ENCODE measurements at regions not wholly inside any gene's neighbourhood (a gene's known extent, or its start where the extent isn't known, plus 50 kb on each side); places are given as distances from the start of the nearest gene placed in this dataset.

DNA sequence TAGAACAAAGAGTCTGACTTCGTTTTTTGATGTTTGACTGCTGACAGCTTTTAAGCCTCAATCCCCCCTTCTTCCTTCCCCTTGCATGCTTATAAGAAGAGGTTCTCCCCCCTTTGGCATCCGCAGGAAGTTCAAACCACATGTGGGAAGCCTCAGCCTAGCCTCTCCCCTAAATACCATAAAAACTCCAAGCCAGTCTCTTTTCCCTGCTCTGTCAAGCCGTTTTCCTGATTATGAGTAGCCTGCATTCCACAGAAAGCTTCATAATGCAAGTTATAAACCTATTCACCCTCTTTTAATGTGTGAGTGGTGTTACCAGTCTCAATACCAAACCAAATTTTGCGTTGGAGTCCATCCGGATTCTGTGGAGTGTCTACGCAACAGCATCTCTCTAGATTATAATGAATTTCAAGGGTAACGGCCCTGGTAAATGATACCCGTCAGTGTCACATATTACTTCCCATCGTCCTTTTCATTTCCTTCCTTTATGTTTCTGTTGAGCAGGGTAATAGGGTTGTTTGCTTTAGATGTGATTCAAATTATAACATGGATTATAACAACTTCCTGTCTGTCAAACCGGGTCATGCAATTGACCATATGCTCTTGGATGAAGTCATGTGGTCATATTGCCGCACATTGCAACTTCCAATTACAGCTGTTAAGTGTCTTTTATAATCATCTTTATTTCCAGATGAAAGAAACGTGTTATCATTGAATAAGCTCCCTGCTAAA, 717.5 kb downstream of the RWDD3 start:
- DNase-seq, result no peak
- Mint-ChIP-seq H3K27ac (ENCODE audit: unreplicated experiment) (no peak overlapping the region), H3K4me1 (ENCODE audit: low read depth, unreplicated experiment) (peaks cover 24% of the 10 kb centered on the region), H3K36me3 (ENCODE audit: unreplicated experiment) (no peaks in the 10 kb centered on the region), H3K9me3 (ENCODE audit: unreplicated experiment) (peaks cover 4% of the 10 kb centered on the region), H3K27me3 (ENCODE audit: unreplicated experiment) (no peaks in the 10 kb centered on the region), H3K4me3 (ENCODE audit: unreplicated experiment) (no peak overlapping the region)
- TF ChIP-seq, protein P1, sequence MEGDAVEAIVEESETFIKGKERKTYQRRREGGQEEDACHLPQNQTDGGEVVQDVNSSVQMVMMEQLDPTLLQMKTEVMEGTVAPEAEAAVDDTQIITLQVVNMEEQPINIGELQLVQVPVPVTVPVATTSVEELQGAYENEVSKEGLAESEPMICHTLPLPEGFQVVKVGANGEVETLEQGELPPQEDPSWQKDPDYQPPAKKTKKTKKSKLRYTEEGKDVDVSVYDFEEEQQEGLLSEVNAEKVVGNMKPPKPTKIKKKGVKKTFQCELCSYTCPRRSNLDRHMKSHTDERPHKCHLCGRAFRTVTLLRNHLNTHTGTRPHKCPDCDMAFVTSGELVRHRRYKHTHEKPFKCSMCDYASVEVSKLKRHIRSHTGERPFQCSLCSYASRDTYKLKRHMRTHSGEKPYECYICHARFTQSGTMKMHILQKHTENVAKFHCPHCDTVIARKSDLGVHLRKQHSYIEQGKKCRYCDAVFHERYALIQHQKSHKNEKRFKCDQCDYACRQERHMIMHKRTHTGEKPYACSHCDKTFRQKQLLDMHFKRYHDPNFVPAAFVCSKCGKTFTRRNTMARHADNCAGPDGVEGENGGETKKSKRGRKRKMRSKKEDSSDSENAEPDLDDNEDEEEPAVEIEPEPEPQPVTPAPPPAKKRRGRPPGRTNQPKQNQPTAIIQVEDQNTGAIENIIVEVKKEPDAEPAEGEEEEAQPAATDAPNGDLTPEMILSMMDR (IDR thresholded peaks at IDR 0.05; ENCODE audit: partially characterized antibody, unreplicated experiment), result no peak

DNA sequence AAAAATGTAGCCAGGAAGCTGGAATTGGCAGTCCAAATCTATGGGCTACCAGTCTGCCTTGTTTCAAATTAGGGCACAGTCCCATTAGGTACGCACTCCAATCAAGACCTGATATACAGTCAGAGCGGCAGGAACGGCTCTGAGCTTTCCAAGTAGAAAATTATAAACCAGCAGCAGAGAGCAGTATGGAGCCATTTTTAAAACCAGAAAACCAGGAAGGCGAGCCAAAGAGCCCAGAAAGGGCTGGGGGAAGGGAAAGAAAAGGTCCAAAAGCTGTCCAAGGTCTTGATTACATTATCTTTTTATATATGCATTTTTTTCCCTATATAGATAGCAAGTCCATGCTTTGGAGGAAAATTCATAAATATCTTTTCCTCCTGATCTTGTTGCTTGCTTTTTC, 719.0 kb downstream of the RWDD3 start:
- Mint-ChIP-seq H3K27me3 (ENCODE audit: unreplicated experiment) (no peaks in the 10 kb centered on the region), H3K4me1 (ENCODE audit: low read depth, unreplicated experiment) (peaks cover 23% of the 10 kb centered on the region), H3K9me3 (ENCODE audit: unreplicated experiment) (peaks cover 4% of the 10 kb centered on the region), H3K27ac (ENCODE audit: unreplicated experiment) (peak overlapping the region; percentile 45), H3K36me3 (ENCODE audit: unreplicated experiment) (no peaks in the 10 kb centered on the region), H3K4me3 (ENCODE audit: unreplicated experiment) (no peak overlapping the region)
- no peak for DNase-seq
- TF ChIP-seq, protein P1 (IDR thresholded peaks at IDR 0.05; ENCODE audit: partially characterized antibody, unreplicated experiment), result no peak

DNA sequence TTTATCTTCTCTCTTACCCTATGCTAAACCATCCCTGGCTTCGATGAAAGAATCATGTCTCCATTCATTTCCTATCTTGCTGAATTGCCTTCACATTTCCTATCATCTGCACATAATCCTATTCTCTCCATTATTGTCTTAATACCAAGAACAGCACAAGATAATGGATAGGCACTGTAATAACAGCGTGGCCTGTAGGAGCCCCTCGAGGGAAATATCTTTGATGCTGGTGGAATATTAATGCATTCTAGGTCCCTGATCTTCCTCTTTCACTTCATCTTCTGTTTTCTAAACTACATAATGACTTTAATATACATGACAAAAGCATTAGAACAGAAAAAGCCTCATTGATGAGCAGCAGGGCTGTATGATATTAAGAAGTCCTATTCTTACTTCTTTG, 720.6 kb downstream of the RWDD3 start:
- H3K36me3 Mint-ChIP-seq (ENCODE audit: unreplicated experiment), result no peaks in the 10 kb centered on the region

DNA sequence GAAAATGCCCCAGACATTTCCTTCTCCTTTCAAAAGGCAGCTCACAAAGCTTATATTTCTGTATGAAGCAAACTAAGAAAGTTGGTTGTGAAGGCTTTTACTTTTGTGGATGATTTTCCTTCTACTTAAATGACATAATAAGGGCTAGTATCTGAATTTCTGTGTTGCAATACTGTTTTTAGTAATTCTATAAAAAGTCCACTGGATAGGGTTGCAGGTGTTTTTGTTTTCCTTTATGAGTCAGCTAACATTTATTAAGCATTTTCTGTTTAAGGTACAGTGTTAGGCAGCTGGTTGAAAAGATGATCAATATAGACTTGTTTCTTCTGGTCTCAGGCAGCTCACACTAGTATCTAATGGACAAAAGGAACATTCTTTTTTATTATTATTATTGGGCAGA, 722.2 kb downstream of the RWDD3 start:
- Mint-ChIP-seq H3K9me3 (ENCODE audit: unreplicated experiment) (peaks cover 4% of the 10 kb centered on the region), H3K27ac (ENCODE audit: unreplicated experiment) (no peak overlapping the region)

More for the DNA sequence above, 720.6 kb downstream of the RWDD3 start:
- DNase-seq, result no peak
- Mint-ChIP-seq H3K27me3 (ENCODE audit: unreplicated experiment) (no peaks in the 10 kb centered on the region), H3K4me3 (ENCODE audit: unreplicated experiment) (peak overlapping the region; percentile 57), H3K9me3 (ENCODE audit: unreplicated experiment) (peaks cover 3% of the 10 kb centered on the region), H3K27ac (ENCODE audit: unreplicated experiment) (peak overlapping the region; percentile 30), H3K4me1 (ENCODE audit: low read depth, unreplicated experiment) (peaks cover 21% of the 10 kb centered on the region)
- TF ChIP-seq, protein P1 (IDR thresholded peaks at IDR 0.05; ENCODE audit: partially characterized antibody, unreplicated experiment), result no peak

DNA sequence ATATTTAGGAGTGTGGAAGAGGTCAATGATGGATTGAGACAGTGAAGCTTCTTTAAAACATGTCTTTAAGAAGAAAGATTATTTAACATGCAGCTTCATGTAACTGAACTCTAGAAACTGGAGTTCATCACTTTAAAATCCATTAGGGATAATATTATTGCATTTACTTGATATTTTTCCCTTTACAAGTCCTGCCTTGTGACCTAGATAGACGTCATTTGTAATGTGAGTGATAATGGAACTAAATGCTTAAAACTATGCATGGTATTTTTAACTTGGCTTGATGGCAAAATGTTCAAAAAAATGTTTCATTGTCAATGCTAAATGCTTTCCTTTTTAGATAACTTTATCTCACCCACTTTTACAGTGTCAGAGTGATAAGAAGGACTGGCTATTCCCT, 723.7 kb downstream of the RWDD3 start:
- Mint-ChIP-seq H3K4me1 (ENCODE audit: low read depth, unreplicated experiment) (peaks cover 20% of the 10 kb centered on the region), H3K36me3 (ENCODE audit: unreplicated experiment) (no peaks in the 10 kb centered on the region), H3K9me3 (ENCODE audit: unreplicated experiment) (peaks cover 4% of the 10 kb centered on the region), H3K27ac (ENCODE audit: unreplicated experiment) (no peak overlapping the region), H3K4me3 (ENCODE audit: unreplicated experiment) (no peak overlapping the region), H3K27me3 (ENCODE audit: unreplicated experiment) (no peaks in the 10 kb centered on the region)
- TF ChIP-seq, protein P1 (IDR thresholded peaks at IDR 0.05; ENCODE audit: partially characterized antibody, unreplicated experiment), result no peak
- DNase-seq, result no peak

More for the DNA sequence above, 722.2 kb downstream of the RWDD3 start:
- Mint-ChIP-seq H3K4me1 (ENCODE audit: low read depth, unreplicated experiment) (peaks cover 21% of the 10 kb centered on the region), H3K36me3 (ENCODE audit: unreplicated experiment) (no peaks in the 10 kb centered on the region), H3K4me3 (ENCODE audit: unreplicated experiment) (no peak overlapping the region), H3K27me3 (ENCODE audit: unreplicated experiment) (no peaks in the 10 kb centered on the region)
- DNase-seq, result no peak
- TF ChIP-seq, protein P1 (IDR thresholded peaks at IDR 0.05; ENCODE audit: partially characterized antibody, unreplicated experiment), result no peak
